ENCODE measurements at regions not wholly inside any gene's neighbourhood (a gene's known extent, or its start where the extent isn't known, plus 50 kb on each side); places are given as distances from the start of the nearest gene placed in this dataset.
A peak's percentile ranks its signal among the peaks of the same experiment; 100 is the strongest.

DNA sequence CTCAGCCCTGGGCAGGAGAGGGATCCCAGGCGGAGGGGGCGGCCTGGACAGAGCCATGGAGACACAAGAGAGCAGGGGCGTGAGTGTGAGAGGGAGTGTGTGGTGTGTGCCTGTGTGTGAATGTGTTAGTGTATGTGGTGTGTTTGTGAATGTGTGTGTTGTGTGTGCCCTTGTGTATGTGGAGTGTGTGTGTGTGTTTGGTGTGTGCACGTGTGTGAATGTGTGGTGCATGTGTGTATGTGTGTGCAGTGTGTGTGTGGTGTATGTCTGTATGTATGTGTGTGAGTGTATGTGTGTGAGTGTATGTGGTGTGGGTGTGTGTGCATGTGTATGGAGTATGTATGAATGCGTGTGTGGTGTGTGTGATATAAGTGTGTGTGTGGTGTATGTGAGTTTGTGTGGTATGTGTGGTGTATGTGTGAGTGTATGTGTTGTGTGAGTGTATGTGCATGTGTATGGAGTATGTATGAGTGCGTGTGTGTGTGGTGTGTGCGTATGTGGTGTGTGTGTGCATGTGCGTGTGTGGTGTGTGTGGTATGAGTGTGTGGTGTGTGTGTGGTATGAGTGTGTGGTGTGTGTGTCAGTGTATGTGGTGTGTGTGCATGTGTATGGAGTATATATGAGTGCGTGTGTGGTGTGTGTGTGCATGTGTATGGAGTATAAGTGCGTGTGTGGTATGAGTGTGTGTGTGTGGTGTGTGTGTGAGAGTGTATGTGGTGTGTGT is 175.2 kb upstream of the AFDN start:
- no peaks in the 10 kb centered on the region for H3K79me2 ChIP-seq (ENCODE audit: control insufficient read depth, insufficient read depth, low read length)
- ChIA-PET POLR2A (no interaction called here), CTCF (no interaction called here)
- TF ChIP-seq, protein P1, sequence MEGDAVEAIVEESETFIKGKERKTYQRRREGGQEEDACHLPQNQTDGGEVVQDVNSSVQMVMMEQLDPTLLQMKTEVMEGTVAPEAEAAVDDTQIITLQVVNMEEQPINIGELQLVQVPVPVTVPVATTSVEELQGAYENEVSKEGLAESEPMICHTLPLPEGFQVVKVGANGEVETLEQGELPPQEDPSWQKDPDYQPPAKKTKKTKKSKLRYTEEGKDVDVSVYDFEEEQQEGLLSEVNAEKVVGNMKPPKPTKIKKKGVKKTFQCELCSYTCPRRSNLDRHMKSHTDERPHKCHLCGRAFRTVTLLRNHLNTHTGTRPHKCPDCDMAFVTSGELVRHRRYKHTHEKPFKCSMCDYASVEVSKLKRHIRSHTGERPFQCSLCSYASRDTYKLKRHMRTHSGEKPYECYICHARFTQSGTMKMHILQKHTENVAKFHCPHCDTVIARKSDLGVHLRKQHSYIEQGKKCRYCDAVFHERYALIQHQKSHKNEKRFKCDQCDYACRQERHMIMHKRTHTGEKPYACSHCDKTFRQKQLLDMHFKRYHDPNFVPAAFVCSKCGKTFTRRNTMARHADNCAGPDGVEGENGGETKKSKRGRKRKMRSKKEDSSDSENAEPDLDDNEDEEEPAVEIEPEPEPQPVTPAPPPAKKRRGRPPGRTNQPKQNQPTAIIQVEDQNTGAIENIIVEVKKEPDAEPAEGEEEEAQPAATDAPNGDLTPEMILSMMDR (IDR thresholded peaks at IDR 0.05; ENCODE audit: extremely low read depth in 1 of 2, insufficient read depth in 1 of 2, low read depth in 1 of 2, low read length in 2 of 2) = no peak
- TF ChIP-seq POLR2A (IDR thresholded peaks at IDR 0.05; ENCODE audit: low read depth, low read length) = no peak
- TF ChIP-seq GATA2 (IDR thresholded peaks at IDR 0.05; ENCODE audit: insufficient read depth, insufficient read length, low read depth, low read length) = no peak
- TF ChIP-seq, protein P2, sequence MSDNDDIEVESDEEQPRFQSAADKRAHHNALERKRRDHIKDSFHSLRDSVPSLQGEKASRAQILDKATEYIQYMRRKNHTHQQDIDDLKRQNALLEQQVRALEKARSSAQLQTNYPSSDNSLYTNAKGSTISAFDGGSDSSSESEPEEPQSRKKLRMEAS (IDR thresholded peaks at IDR 0.05; ENCODE audit: insufficient read depth, insufficient read length) = no peak
- no peak for TF ChIP-seq POLR2AphosphoS5 (IDR thresholded peaks at IDR 0.05; ENCODE audit: insufficient read depth, low read depth, low read length)
- no peak for TF ChIP-seq EZH2 (IDR thresholded peaks at IDR 0.05; ENCODE audit: borderline replicate concordance, low read depth, low read length, severe bottlenecking)
- no peak for TF ChIP-seq FOS (IDR thresholded peaks at IDR 0.05; ENCODE audit: borderline replicate concordance, insufficient read depth, low read length)
- TF ChIP-seq JUN (IDR thresholded peaks at IDR 0.05; ENCODE audit: borderline replicate concordance, insufficient read depth, insufficient read length, low read depth) = no peak
- no peak for TF ChIP-seq MYC (IDR thresholded peaks at IDR 0.05; ENCODE audit: low read depth, low read length)
- dilution Hi-C loops (cut with MboI; ENCODE audit: extremely low pct_ligation_motif_present, low sequenced_read_pairs) = no loop called here
- no peaks in the 10 kb centered on the region for H4K20me1 ChIP-seq (replicated peaks; ENCODE audit: control insufficient read depth, extremely low read depth, insufficient read depth, low read length)
- H3K36me3 ChIP-seq (ENCODE audit: control insufficient read depth in 2 of 2, extremely low read depth in 1 of 2, insufficient read depth in 2 of 2, low read length in 2 of 2) = no peaks in the 10 kb centered on the region
- H3K9me3 ChIP-seq (replicated peaks; ENCODE audit: control insufficient read depth, insufficient read depth, low read length) = no peaks in the 10 kb centered on the region
- intact Hi-C loops (cut with micrococcal nuclease) = loop anchor here (2.0 kb wide), 1 partner anchor 25 kb away; no protein-coding TSS in a partner anchor
- no peak overlapping the region for H2AFZ ChIP-seq (ENCODE audit: low read depth, low read length)
- H3K4me2 ChIP-seq (ENCODE audit: insufficient read depth, low read length) = no peak overlapping the region
- DNase-seq (ENCODE audit: low read depth, low spot score) = no peak
- peaks cover 18% of the 10 kb centered on the region for H3K4me1 ChIP-seq (ENCODE audit: control insufficient read depth, extremely low read depth, insufficient read depth, low read length)
- no peaks in the 10 kb centered on the region for H3K27me3 ChIP-seq (ENCODE audit: control insufficient read depth in 2 of 2, insufficient read depth in 2 of 2, low read length in 2 of 2)
- no peak overlapping the region for H3K9ac ChIP-seq (replicated peaks; ENCODE audit: extremely low read depth, insufficient read depth, low read length)
- no peaks in the 10 kb centered on the region for H3K9me1 ChIP-seq (replicated peaks; ENCODE audit: control insufficient read depth, extremely low read depth, insufficient read depth, low read length)
- H3K4me3 ChIP-seq (replicated peaks in 1 of 3; ENCODE audit: insufficient read depth in 1 of 3, low read depth in 1 of 3, low read length in 3 of 3) = no peak overlapping the region
- no TSS peak for BruUV-seq (replicated peaks)
- peak; percentile 8 for FAIRE-seq
- H3K27ac ChIP-seq (ENCODE audit: insufficient read depth, low read depth, low read length) = no peak overlapping the region

All from endothelial cell of umbilical vein (primary cell).